GM18519 (cell line): ENCODE measurements at regions not wholly inside any gene's neighbourhood (a gene's known extent, or its start where the extent isn't known, plus 50 kb on each side); places are given as distances from the start of the nearest gene placed in this dataset.

Experiments used
- ATAC-seq: cut with Tn5 transposase; IDR thresholded peaks from one replicate; pipeline ENCODE4 v1.9.1; 2021; ENCODE audit warnings: mild to moderate bottlenecking, moderate library complexity; ENCODE audit not compliant: unreplicated experiment, low FRiP score

GRCh38 chr10:14396411-14397048 is 65.8 kb upstream of the FRMD4A start:
- no peak for ATAC-seq

- ATAC-seq: no peak
Observed at GRCh38 chr10:14394179-14394578, 63.5 kb upstream of the FRMD4A start.

GRCh38 chr10:14391342-14391741 is 60.6 kb upstream of the FRMD4A start:
- ATAC-seq: no peak

GRCh38 chr10:14389981-14390590 is 59.4 kb upstream of the FRMD4A start:
- peak; percentile 87 for ATAC-seq

- no peak for ATAC-seq
Observed at GRCh38 chr10:14385596-14386593, 55.2 kb upstream of the FRMD4A start.

- ATAC-seq: no peak
Observed at GRCh38 chr10:14384915-14385314, 54.2 kb upstream of the FRMD4A start.

GRCh38 chr10:14384116-14384730 is 53.5 kb upstream of the FRMD4A start:
- ATAC-seq: no peak

GRCh38 chr10:14383266-14383665 is 52.5 kb upstream of the FRMD4A start:
- ATAC-seq: no peak

- ATAC-seq: no peak
Observed at GRCh38 chr10:14382531-14382930, 51.8 kb upstream of the FRMD4A start.

- ATAC-seq: peak; percentile 48
Observed at GRCh38 chr10:14382022-14382421, 51.3 kb upstream of the FRMD4A start.

- no peak for ATAC-seq
Observed at GRCh38 chr10:14381475-14381874, 50.8 kb upstream of the FRMD4A start.

- no peak for ATAC-seq
Observed at GRCh38 chr10:14380746-14381145, 50.0 kb upstream of the FRMD4A start.
